Activated CD8-positive, alpha-beta memory T cell treated with anti-CD3 and anti-CD28 coated beads, Interleukin-2, amount 50 U/mL, for 24 hours (primary cell): ENCODE measurements at regions not wholly inside any gene's neighbourhood (a gene's known extent, or its start where the extent isn't known, plus 50 kb on each side); places are given as distances from the start of the nearest gene placed in this dataset.
"Not testable (repeated sequence)": the region's sequence is repeated elsewhere in the genome, so short reads cannot be mapped to it uniquely, and the experiment has no call there.

Experiments
- DNase-seq: peaks from one replicate; pipeline ENCODE4 v3.0.0-alpha.2; 2020; ENCODE audit errors: extremely low read depth

DNA sequence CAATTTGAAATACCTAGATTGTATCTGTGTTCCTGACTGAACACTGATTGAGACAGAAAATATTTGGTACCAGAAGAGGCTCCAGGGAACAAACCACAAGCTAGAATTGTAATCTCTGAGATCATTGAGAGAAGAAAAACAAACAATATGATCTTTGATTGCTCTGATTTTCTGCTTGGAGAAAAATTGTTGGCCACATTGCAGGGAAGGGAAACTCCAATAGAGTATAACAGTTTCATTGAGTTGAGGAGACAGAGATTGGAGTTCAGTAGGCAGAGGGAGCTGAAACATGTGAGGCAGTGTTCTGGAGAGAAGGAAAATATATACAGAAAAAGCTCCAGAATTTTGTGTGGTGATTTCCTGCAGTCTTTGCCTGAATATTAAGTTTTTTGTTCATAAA lies 158.2 kb downstream of the C4orf33 start:
- no peak for DNase-seq

DNA sequence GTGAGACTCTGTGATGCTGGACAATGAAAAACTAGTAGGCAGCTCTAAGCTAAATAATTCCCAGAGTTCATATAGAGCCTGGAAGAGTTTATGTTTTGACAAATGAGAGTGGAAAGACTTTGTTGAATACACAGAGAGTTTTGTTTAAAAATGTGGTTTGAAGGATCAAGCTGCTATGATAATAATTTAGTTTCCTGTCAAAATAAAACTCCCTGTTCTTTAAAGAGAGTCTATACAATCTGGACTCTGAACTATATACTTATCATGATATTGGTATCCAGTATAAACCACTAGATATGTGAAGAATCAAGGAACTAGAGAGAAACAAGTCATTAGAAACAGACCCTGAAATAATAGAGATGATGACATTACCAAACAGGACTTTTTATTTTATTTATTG lies 158.6 kb downstream of the C4orf33 start:
- DNase-seq, result no peak

DNA sequence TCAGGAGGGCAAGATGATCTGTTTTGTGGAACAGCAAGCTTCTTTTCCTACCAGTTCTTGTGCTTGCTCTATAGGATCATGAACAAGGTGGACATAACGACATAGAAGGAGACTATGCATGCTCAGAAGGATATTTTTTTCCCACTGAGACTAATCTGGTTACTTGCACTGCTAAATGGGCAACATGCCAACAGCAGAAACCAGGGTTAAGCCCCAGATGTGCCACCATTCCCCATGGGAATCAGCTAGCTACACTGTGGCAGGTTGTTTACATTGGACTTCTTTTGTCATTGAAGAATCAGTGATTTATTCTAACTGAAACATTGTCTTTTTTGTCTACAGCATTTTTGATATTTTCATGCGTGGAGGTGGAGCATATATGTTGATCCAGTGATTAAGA lies 165.6 kb downstream of the C4orf33 start:
- no peak for DNase-seq

DNA sequence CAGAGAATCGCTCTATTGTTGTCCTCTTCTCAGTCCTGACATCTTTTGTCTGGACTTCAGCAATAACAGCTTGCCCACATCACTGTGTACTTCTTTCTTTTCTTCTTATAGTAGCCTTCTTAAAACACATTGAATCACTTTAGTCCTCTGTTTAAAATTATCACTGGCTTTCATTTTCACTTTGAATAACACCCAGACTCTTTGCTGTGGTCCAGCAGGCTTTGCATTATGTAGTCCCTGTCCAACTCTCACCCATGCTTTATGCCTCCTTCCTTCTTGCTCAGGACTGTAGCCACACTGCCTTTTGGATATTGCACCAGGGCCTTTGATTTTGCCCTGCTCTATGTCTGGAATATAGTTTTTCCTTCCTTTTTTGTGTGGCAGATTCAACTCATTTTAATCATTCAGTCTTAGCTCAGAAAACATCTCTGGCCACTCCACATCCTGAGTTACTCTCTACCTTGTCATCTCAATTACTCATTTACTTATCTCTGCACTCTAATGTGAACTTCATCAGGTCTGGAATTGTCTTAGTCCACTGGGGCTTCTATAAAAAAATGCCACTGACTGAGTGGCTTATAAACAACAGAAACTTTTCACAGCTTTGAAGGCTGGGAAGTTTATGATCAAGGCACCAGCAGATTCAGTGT lies 168.2 kb downstream of the C4orf33 start:
- DNase-seq, result no peak

DNA sequence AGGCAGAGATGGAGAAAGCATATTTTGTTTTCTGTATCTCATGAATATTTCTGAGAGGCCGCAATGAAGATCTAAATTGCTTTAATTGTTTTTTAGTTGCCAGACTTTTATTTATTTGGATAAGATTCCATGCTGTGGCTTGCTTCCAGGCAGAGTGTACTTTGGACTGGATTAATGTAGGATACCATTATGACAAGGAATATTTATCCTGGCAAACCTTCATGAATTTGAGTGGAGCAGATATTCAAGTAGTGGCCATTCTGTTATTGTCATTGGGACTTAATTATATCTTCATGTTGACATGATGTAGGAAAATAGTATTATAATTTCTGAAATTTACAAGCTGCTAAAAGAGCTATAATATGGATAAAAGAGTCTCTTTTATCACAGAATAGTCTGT lies 182.9 kb downstream of the C4orf33 start:
- no peak for DNase-seq

DNA sequence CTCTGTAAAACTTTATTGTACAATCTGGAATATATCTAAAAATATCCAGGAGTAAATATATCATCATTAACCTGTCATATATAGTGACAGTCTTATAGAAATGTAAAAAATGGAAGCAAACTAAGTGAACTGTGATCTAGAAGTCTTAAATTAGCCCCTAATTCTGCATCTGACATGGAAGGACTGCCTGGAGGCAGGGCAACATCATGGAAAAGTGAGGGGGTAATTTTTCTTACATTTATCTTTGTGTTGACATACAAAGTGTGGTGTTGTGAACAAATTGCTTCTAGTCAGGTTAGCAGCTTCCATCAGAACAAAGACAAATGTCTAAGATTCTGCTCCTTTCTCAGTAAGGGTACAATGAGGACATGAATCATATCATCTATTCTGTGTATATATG lies 186.3 kb downstream of the C4orf33 start:
- DNase-seq, result no peak

DNA sequence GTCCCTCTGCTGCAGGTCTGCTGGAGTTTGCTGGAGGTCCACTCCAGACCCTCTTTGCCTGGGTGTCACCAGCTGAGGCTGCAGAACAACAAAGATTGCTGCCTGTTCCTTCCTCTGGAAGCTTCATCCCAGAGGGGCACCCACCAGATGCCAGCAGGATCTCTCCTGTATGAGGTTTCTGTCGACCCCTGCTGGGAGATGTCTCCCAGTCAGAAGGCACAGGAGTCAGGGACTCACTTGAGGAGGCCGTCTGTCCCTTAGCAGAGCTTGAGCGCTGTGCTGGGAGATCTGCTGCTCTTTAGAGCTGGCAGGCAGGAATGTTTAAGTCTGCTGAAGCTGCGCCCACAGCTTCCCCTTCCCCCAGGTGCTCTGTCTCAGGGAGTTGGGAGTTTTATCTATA lies 196.2 kb downstream of the C4orf33 start:
- not testable (repeated sequence) for DNase-seq

DNA sequence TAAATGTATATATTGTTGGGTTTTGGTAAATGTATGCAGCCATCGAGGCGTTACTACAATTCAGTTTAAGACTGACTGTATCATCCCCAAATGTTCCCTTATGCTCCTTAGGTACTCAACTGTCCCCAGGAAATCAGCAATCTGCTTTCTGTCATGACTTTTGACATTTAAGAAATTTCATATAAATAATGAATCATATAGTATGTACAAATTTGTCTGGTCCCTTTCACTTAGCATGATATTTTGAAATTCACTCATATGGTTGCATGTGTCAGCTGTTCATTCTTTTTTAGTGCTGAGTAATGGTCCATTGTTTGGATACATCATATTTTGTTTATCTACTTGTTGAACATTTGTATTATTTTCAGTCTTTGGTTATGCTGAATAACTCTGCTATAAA lies 218.8 kb downstream of the C4orf33 start:
- DNase-seq, result no peak

DNA sequence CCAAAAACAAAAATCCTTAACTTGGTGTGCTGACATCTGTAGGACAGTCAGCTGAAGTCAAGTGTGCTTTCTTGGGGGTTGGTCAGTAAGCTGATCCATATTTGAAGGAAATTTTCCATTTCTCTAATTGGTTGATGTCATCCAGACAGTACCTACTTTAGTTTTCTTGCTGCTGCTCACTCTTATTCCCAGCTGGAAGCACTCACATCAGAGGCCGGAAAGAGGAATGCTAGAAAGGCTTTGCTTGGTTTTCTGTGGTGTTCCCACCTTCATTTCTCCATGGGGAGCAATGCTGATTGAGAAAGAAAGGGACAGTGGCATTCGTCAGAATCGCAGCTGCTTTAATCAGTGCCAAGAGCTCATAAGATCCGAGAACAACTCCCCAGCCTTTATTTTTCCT lies 227.0 kb downstream of the C4orf33 start:
- DNase-seq, result no peak

DNA sequence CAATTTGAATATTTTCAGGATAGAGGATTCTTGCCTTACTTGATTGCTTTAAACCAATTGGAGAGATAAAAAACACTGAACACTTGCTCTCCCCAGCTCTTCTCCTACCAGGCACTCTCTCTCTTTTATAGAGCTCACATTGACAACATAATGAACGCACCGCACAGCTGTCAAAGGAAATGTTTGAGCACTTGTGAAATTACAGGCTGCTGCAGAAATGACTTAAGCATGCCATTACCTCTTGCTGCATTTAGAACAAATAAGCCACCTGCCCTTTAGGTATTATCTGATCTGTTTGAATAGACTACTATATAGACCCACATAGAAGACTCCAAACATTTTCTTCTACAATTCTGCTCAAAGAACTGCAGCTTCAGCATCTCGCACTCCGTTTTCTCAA lies 227.7 kb downstream of the C4orf33 start:
- DNase-seq, result no peak

DNA sequence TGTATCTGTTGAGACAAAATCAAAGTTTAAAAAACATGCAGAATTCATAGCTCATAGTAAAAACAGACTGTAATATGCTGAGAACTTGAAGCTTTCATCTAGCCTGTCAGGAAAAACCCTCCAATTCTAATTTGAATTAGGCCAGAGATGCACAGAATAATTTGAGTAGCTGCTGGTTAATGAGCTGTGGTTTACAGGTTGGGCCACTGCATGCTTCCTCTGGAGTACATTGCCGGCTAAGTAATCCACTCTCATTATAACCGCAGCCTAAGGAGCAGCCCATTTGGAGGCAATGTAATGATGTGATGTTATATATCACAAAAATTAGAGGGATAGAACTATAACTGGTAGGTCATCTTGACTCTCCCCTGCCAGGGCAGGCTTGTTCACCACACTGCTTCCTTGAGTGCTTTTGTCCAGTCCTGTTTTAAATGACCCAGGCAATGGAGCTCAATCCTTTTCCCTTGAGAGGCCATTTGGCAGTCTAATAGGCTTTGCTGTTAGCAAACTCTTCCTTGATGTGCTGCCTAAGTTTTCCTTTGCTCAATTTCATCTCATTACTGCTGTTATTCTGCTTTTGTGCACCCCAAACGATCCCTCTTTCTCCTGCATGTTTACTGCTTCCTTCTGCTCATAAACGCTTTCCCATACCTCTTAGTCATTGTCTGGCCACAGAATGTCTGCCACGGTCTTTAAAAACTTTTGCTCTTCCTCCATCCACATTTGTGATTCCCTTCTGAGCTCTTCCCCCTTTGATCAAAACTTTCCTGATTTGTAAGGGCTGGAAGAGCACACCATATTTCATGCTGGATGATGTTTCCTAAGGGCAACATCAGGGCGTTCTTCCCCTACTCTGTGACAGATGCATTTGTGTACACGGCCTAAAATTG lies 230.9 kb downstream of the C4orf33 start:
- no peak for DNase-seq

DNA sequence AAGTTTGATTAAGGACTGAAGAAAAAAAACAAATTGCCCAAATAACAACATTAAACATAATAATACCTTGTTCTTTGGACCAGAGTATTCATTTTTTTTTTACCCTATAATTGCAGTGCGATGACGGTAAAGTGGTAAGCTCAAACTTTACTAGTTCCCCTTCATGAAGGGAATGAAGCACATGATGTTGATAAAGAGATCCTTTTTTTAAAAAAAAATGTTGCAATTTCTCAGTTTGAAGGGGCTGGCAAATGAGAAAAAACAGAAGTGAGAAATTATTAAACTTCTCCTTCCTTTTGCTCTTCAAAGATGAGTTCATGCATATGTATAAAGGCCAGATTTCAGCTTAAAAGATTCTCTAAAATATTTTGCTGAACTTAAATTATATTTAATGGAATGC lies 231.7 kb downstream of the C4orf33 start:
- DNase-seq, result no peak

DNA sequence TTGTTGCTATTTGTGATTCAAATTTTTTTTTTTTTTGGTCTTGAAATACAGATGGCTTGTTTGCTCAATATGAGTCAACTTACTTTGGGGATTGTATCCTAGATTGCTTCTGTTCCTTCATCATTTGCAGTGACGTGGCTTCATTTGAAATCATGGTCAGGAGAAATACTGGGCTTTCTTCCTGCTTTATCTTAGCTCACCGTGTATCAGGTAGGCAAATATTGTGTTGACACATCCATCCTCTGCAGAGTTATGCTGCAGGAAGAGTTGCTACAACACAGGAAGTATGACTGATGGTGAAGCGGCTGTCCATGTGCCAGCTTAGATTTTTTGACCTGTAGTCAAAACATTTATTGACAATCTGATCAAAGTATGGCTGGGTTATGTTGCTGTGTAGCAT lies 232.2 kb downstream of the C4orf33 start:
- no peak for DNase-seq

DNA sequence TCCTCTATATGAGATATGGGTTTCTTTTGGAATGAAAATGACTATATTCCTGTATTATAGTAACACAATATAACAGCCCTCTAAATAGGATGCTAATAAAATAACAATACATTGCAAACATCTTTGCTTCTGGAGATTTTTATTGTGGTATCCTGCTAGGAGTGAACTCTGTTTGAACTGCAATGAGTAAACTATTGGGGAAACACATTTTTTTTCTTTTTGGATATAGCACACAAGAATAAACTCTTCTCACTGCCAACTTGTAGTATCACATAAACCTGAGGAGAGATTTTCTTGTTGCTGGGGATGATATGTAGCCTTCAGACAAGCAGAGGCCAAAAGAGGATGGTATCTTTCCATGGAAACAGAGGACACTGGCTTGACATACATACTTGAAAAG lies 238.2 kb downstream of the C4orf33 start:
- DNase-seq, result no peak

DNA sequence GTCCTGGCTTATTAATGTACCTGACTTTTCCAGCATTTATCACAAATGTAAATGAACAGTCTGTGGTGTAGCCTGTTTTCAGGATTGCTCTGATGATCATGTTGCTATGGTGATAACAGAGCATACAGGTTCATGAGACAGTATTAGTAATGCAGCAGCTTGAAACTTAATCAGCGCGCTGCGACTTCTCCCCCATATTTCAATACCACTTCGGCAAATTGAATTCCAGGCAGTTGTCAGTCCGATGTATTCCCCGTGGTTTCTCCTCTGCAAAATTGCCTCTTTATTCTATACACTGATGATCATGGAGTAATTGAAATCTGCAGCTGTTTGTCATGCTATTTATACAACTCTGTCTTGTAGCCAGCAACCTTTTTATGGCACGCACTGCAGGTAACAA lies 239.3 kb downstream of the C4orf33 start:
- DNase-seq, result no peak

DNA sequence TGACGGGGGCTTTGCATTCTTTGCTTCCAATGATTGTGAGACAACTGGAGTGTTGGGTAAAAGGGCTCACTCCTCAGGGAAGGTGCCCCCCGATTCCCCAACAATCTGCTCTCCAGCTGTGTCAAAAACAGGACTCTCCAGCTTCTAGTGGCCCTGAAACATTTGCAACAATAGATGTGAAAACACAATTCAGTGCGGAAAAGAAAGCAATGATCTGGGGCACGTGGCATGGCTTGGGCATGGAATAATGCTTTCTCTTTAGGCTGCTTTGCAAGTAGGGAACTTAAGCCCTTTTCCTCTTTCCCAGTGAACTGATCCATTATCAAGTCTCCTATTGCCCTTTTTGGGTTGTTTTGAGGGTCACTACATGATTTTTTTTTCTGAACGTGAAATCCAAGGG lies 239.9 kb downstream of the C4orf33 start:
- DNase-seq, result no peak

DNA sequence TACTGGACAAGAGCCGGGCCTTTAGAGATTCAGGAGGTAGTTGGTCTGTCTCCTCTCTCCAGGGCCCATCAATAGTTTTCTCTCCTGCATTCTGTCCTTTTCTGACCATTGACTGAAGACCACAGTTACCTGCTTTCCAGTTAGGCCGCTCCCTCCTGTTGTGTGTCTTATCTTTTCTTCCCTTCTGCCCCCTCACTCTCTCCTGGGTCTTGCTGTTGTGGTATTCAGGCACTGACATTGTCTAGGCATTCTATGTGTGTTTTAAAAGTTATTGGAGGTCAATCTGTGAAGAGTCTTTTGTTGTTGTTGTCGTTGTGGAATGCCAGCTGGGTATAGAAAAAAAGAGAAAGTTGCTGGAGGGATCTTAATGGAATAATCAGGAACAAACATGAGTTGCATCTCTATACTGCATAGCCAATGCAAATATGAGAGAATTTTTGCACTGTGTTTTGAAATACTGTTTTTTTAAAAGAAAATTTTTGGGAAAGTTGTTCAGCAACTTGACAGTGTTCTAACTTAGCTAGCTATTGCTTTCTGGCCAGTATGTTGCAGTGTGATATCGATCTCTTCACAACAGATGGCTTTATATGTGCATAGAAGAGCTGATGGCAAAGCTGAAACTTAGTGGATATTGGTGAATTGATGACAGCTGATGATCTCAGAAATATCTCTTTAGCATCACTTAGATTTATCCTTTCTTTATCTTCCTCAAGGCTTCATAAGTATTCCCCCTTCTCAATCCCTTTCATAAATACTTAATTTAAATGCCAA lies 240.7 kb downstream of the C4orf33 start:
- no peak for DNase-seq

DNA sequence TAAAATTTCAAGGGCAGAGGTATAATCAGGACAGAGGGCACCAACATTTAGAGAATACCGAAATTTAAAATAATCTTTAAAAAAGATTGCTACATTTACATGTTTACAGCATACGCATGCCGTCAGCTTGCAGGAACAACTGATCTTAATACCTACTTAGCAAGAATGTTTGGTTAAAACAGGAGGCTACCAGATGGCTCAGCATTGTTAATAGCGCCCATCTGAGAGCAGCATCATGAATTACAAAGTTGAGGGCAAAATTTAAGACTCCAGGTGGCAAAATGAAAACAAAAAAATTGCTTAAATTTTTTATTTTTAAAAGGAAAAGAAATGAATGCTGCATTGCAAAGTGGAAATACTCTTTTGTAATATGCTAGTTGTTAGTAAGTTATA lies 241.3 kb downstream of the C4orf33 start:
- DNase-seq, result no peak

DNA sequence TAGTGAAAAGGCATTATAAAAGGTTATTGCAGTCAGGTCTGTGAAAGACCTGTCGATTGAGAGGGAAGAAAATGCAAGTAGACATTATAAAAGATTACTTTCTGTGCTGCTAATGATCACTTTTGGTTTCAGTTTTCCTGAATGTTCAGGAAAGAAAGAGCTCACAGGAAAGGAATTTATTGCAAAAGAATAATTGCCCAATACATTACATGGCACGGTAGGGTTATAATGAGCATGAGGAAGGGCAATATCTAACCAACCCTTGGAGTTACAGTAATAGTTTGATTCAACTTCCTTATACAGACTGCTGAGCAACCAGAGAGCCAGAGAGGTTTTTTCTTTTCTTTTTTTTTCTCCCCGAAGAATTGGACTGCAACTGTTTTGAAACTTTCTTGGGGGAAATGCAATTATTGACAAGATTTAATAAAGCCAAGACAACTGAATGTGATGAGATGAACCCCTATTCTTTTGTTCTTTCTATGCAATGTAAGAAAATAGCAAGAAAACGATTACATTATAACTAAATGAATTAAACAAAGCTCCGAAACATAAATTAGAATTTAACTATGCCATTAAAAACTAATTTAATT lies 247.0 kb downstream of the C4orf33 start:
- DNase-seq, result no peak

DNA sequence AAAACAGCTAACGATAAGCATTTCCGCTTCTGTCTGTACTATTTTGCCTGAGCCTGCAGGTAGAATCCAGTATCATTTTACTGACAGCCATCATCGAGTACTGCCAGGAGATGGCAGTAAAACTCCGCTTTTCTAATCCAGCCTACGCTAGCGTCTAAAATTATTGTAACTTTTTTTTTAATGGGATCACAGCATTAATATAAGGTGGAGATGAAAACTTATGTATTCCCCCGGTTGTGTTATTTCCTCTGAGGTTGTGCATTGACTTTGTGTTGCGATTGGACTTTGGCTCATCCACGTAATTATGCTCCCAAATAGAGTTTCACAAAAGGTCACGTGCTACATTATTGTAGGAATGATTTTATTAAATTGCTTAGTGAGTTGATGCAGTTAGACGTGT lies 248.1 kb downstream of the C4orf33 start:
- no peak for DNase-seq

DNA sequence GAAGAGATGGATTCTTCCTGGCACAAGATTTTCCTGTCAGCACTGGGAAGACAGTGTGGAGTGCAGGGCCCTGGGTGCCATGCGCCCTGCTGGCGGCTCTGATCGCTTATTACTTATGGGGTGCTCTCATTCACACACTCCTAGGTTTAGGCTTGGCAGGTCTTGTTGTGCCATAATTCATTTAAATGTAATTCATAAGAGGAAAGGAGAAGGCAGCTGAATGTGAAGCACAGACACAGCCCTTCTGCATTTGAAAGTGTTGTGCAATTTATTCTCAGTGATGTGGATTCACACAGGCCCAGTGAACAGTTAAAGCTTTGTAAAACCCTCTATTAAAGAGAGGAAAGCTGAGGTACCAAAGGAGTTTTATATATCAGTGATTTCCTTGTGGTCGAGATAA lies 249.7 kb downstream of the C4orf33 start:
- DNase-seq, result no peak

DNA sequence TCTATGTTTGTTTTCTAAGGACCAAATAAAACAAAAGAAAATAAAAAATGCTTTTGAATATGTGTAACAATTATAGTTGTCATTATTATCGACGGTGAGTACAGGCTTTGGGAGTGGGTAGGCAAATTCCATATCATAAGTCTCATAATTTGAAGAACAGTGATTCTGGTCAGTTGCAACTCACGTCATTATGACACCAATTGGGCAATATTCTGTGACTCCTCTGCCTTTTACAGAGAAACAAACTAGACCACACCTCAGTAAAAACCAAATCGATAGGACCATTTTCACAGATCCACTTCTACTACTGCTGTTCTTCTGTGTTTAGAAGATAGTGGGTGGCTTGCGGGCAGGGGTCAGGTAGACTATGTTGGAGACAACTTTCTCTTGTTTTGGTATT lies 250.1 kb downstream of the C4orf33 start:
- DNase-seq, result no peak
